Naive thymus-derived CD4-positive, alpha-beta T cell (primary cell): ENCODE measurements at regions not wholly inside any gene's neighbourhood (a gene's known extent, or its start where the extent isn't known, plus 50 kb on each side); places are given as distances from the start of the nearest gene placed in this dataset.

Experiments used
- ATAC-seq: fragments of 150-1000 bp; cut with Tn5 transposase; 2 replicates; pipeline ENCODE4 v1.10.0; 2021; ENCODE audit warnings: mild to moderate bottlenecking, moderate library complexity
- CTCF ChIA-PET: fragments of 350-600 bp; sonication (Branson Sonifier 250); formaldehyde crosslinking; loops from one replicate; lab custom pipeline; 2021; ENCODE audit warnings: antibody characterized with exemption; lab: Charles Lee
- POLR2A ChIA-PET: fragments of 350-600 bp; sonication (Branson Sonifier 250); formaldehyde crosslinking; loops from one replicate; lab custom pipeline; 2021; ENCODE audit warnings: antibody characterized with exemption, inconsistent platforms; lab: Charles Lee
- DNase-seq, 9 donors: peaks; one replicate each; pipeline versions ENCODE4 v3.0.0 to v3.0.0-alpha.2; 2020 to 2022; ENCODE audit warnings: mixed read lengths in 1 of 9
- H3K27ac ChIP-seq: one replicate; pipeline ENCODE4 v1.7.0; 2013; ENCODE audit warnings: mild to moderate bottlenecking, low read depth, low read length, moderate library complexity
- H3K27me3 ChIP-seq, 2 donors: one replicate each; pipeline ENCODE4 v1.7.0; 2013; ENCODE audit warnings: low read length in 2 of 2, mild to moderate bottlenecking in 2 of 2, moderate library complexity in 2 of 2; ENCODE audit not compliant: control insufficient read depth in 2 of 2, insufficient read depth in 2 of 2
- H3K36me3 ChIP-seq, 3 experiments: 1 replicate in 2 of 3; 2 replicates in 1 of 3; pipeline ENCODE4 v1.7.0; 2013; ENCODE audit warnings: low read length in 3 of 3, mild to moderate bottlenecking in 3 of 3, moderate library complexity in 1 of 3; ENCODE audit not compliant: insufficient read depth in 3 of 3, control insufficient read depth in 2 of 3
- H3K4me1 ChIP-seq, 2 donors: one replicate each; pipeline ENCODE4 v1.7.0; 2013; ENCODE audit warnings: low read length in 2 of 2, mild to moderate bottlenecking in 2 of 2, moderate library complexity in 1 of 2; ENCODE audit not compliant: control insufficient read depth in 2 of 2, insufficient read depth in 2 of 2
- H3K4me3 ChIP-seq: 2 replicates; pipeline ENCODE4 v1.7.0; 2013; ENCODE audit warnings: mild to moderate bottlenecking, low read length
- H3K9me3 ChIP-seq, 3 experiments: 1 replicate in 2 of 3; 2 replicates in 1 of 3; pipeline ENCODE4 v1.7.0; 2013; ENCODE audit warnings: low read length in 3 of 3; ENCODE audit not compliant: control insufficient read depth in 2 of 3
- H3K27ac Mint-ChIP-seq, 9 donors: one replicate each; pipeline ENCODE4 v1.8.0; 2020 to 2022; ENCODE audit warnings: mixed read lengths in 9 of 9, mild to moderate bottlenecking in 8 of 9, moderate library complexity in 5 of 9, inconsistent platforms in 2 of 9
- H3K27me3 Mint-ChIP-seq, 5 donors: one replicate each; pipeline ENCODE4 v1.8.0; 2021 to 2022; ENCODE audit warnings: mixed read lengths in 5 of 5, mild to moderate bottlenecking in 1 of 5
- H3K36me3 Mint-ChIP-seq, 5 donors: one replicate each; pipeline ENCODE4 v1.8.0; 2020 to 2022; ENCODE audit warnings: mixed read lengths in 5 of 5, mild to moderate bottlenecking in 3 of 5, inconsistent platforms in 1 of 5
- H3K4me1 Mint-ChIP-seq, 7 donors: one replicate each; pipeline ENCODE4 v1.8.0; 2020 to 2022; ENCODE audit warnings: mixed read lengths in 7 of 7, mild to moderate bottlenecking in 3 of 7, inconsistent platforms in 1 of 7
- H3K4me3 Mint-ChIP-seq, 10 donors: one replicate each; pipeline ENCODE4 v1.8.0; 2020 to 2022; ENCODE audit warnings: mild to moderate bottlenecking in 10 of 10, mixed read lengths in 10 of 10, moderate library complexity in 6 of 10, inconsistent platforms in 2 of 10
- H3K9me3 Mint-ChIP-seq, 11 donors: one replicate each; pipeline ENCODE4 v1.8.0; 2020 to 2022; ENCODE audit warnings: mixed read lengths in 11 of 11, mild to moderate bottlenecking in 4 of 11, inconsistent platforms in 1 of 11, moderate library complexity in 1 of 11
- intact Hi-C, 2 donors: fragments of 100-400 bp; cut with micrococcal nuclease; formaldehyde crosslinking; loops; one replicate each; pipeline ENCODE4 v1.15.1; 2023

GRCh38 chr5:117494188-117494587, 919.6 kb upstream of the SEMA6A start:
- no peak for DNase-seq
- no peaks in the 10 kb centered on the region for H3K36me3 ChIP-seq
- H3K4me1 ChIP-seq: no peaks in the 10 kb centered on the region
- no peak for ATAC-seq
- H3K27me3 Mint-ChIP-seq: no peaks in the 10 kb centered on the region
- intact Hi-C loops: no loop called here
- no peak overlapping the region for H3K4me3 Mint-ChIP-seq
- no peaks in the 10 kb centered on the region for H3K36me3 Mint-ChIP-seq
- H3K4me1 Mint-ChIP-seq: no peaks in the 10 kb centered on the region
- H3K27ac ChIP-seq: no peak overlapping the region
- H3K9me3 ChIP-seq: no peaks in the 10 kb centered on the region
- H3K27ac Mint-ChIP-seq: no peak overlapping the region
- H3K27me3 ChIP-seq: no peaks in the 10 kb centered on the region
- ChIA-PET POLR2A (no interaction called here), CTCF (no interaction called here)
- no peak overlapping the region for H3K4me3 ChIP-seq
- peaks cover 0 to 8% (median 0%) of the 10 kb centered on the region in 11 donors for H3K9me3 Mint-ChIP-seq

GRCh38 chr5:117488976-117489500, 914.4 kb upstream of the SEMA6A start:
- Histone ChIP-seq H3K4me1 (no peaks in the 10 kb centered on the region), H3K9me3 (no peaks in the 10 kb centered on the region), H3K36me3 (no peaks in the 10 kb centered on the region), H3K27me3 (no peaks in the 10 kb centered on the region), H3K4me3 (no peak overlapping the region), H3K27ac (no peak overlapping the region)
- Mint-ChIP-seq H3K9me3 (peaks cover 0 to 16% (median 0%) of the 10 kb centered on the region in 11 donors), H3K27ac (peak overlapping the region in 1 of 9 donors; percentile 73), H3K4me1 (peaks cover 0 to 1% (median 0%) of the 10 kb centered on the region in 7 donors), H3K27me3 (no peaks in the 10 kb centered on the region), H3K36me3 (no peaks in the 10 kb centered on the region), H3K4me3 (no peak overlapping the region)
- no peak for ATAC-seq
- ChIA-PET POLR2A (no interaction called here), CTCF (no interaction called here)
- DNase-seq: no peak
- intact Hi-C loops: no loop called here

- no peaks in the 10 kb centered on the region for H3K36me3 ChIP-seq
- H3K4me3 ChIP-seq: no peak overlapping the region
- H3K27ac ChIP-seq: no peak overlapping the region
- H3K36me3 Mint-ChIP-seq: no peaks in the 10 kb centered on the region
- no peaks in the 10 kb centered on the region for H3K27me3 Mint-ChIP-seq
- intact Hi-C loops: no loop called here
- H3K4me3 Mint-ChIP-seq: no peak overlapping the region
- DNase-seq: no peak
- peaks cover 0 to 1% (median 0%) of the 10 kb centered on the region in 7 donors for H3K4me1 Mint-ChIP-seq
- no peak for ATAC-seq
- ChIA-PET CTCF (no interaction called here), POLR2A (no interaction called here)
- H3K27ac Mint-ChIP-seq: no peak overlapping the region
- no peaks in the 10 kb centered on the region for H3K27me3 ChIP-seq
- H3K9me3 Mint-ChIP-seq: peaks cover 0 to 18% (median 4%) of the 10 kb centered on the region in 11 donors
- no peaks in the 10 kb centered on the region for H3K9me3 ChIP-seq
- H3K4me1 ChIP-seq: no peaks in the 10 kb centered on the region
These were observed 912.9 kb upstream of the SEMA6A start for GRCh38 chr5:117487556-117487955.

- no peaks in the 10 kb centered on the region for H3K9me3 ChIP-seq
- Mint-ChIP-seq H3K9me3 (peaks cover 0 to 13% (median 2%) of the 10 kb centered on the region in 11 donors), H3K27ac (no peak overlapping the region), H3K27me3 (no peaks in the 10 kb centered on the region), H3K4me1 (peaks cover 0 to 1% (median 0%) of the 10 kb centered on the region in 7 donors), H3K4me3 (no peak overlapping the region), H3K36me3 (no peaks in the 10 kb centered on the region)
- no peaks in the 10 kb centered on the region for H3K36me3 ChIP-seq
- H3K27ac ChIP-seq: no peak overlapping the region
- no peaks in the 10 kb centered on the region for H3K27me3 ChIP-seq
- DNase-seq (no peak), ATAC-seq (no peak)
- POLR2A ChIA-PET: no interaction called here
- no peak overlapping the region for H3K4me3 ChIP-seq
- intact Hi-C loops: no loop called here
- CTCF ChIA-PET: no interaction called here
- no peaks in the 10 kb centered on the region for H3K4me1 ChIP-seq
These were observed 912.3 kb upstream of the SEMA6A start for GRCh38 chr5:117486879-117487391.

GRCh38 chr5:117486261-117486660, 911.6 kb upstream of the SEMA6A start:
- no peak overlapping the region for H3K27ac Mint-ChIP-seq

GRCh38 chr5:117475919-117476318, 901.3 kb upstream of the SEMA6A start:
- H3K36me3 Mint-ChIP-seq: no peaks in the 10 kb centered on the region
- no peak overlapping the region for H3K27ac ChIP-seq
- ATAC-seq (no peak), DNase-seq (no peak)
- H3K9me3 ChIP-seq: no peaks in the 10 kb centered on the region
- H3K4me1 ChIP-seq: no peaks in the 10 kb centered on the region
- H3K36me3 ChIP-seq: no peaks in the 10 kb centered on the region
- H3K27me3 Mint-ChIP-seq: no peaks in the 10 kb centered on the region
- ChIA-PET CTCF (no interaction called here), POLR2A (no interaction called here)
- no peak overlapping the region for H3K27ac Mint-ChIP-seq
- H3K4me3 ChIP-seq: no peak overlapping the region
- no peaks in the 10 kb centered on the region for H3K27me3 ChIP-seq
- H3K4me1 Mint-ChIP-seq: no peaks in the 10 kb centered on the region
- H3K9me3 Mint-ChIP-seq: peaks cover 0 to 14% (median 0%) of the 10 kb centered on the region in 11 donors
- intact Hi-C loops: no loop called here
- H3K4me3 Mint-ChIP-seq: no peak overlapping the region

More at GRCh38 chr5:117486261-117486660, 911.6 kb upstream of the SEMA6A start:
- Mint-ChIP-seq H3K27me3 (no peaks in the 10 kb centered on the region), H3K4me3 (no peak overlapping the region), H3K4me1 (peaks cover 0 to 1% (median 0%) of the 10 kb centered on the region in 7 donors), H3K9me3 (peaks cover 0 to 13% (median 2%) of the 10 kb centered on the region in 11 donors), H3K36me3 (no peaks in the 10 kb centered on the region)
- Histone ChIP-seq H3K4me3 (no peak overlapping the region), H3K9me3 (no peaks in the 10 kb centered on the region), H3K27me3 (no peaks in the 10 kb centered on the region), H3K27ac (no peak overlapping the region), H3K4me1 (no peaks in the 10 kb centered on the region), H3K36me3 (no peaks in the 10 kb centered on the region)
- ChIA-PET POLR2A (no interaction called here), CTCF (no interaction called here)
- ATAC-seq (no peak), DNase-seq (no peak)
- intact Hi-C loops: no loop called here

GRCh38 chr5:117473165-117473564, 898.5 kb upstream of the SEMA6A start:
- ATAC-seq: no peak
- peaks cover 0 to 9% (median 0%) of the 10 kb centered on the region in 11 donors for H3K9me3 Mint-ChIP-seq

More at GRCh38 chr5:117473165-117473564, 898.5 kb upstream of the SEMA6A start:
- intact Hi-C loops: no loop called here
- no peaks in the 10 kb centered on the region for H3K36me3 ChIP-seq
- no peak overlapping the region for H3K4me3 ChIP-seq
- no peaks in the 10 kb centered on the region for H3K27me3 ChIP-seq
- no peaks in the 10 kb centered on the region for H3K4me1 ChIP-seq
- POLR2A ChIA-PET: no interaction called here
- no peak overlapping the region for H3K27ac ChIP-seq
- Mint-ChIP-seq H3K36me3 (no peaks in the 10 kb centered on the region), H3K4me3 (no peak overlapping the region), H3K27me3 (no peaks in the 10 kb centered on the region), H3K4me1 (no peaks in the 10 kb centered on the region), H3K27ac (no peak overlapping the region)
- CTCF ChIA-PET: no interaction called here
- H3K9me3 ChIP-seq: no peaks in the 10 kb centered on the region
- no peak for DNase-seq
